ENCODE measurements at regions not wholly inside any gene's neighbourhood (a gene's known extent, or its start where the extent isn't known, plus 50 kb on each side); places are given as distances from the start of the nearest gene placed in this dataset.

DNA sequence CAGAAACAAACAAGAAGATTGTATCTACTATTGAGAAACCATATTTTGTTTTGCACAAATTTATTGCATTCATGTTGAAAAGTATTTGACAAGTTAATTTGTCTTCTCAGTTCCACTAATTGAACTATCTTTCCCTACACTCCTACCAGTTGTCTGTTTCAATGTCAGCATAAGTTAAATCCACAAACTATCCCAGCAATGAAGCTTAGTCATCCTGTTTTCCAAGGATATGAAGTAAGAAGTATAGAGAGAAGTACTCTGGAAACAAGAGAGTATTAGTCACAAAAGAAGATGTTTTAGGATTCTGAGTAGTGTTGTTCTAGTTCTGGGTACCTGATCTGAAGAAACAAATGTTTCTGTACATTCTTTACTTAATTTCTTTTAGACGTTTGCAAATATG lies 261.6 kb upstream of the ZNF804A start:
- TF ChIP-seq POLR2A (IDR thresholded peaks at IDR 0.05; ENCODE audit: low read depth, low read length) (no peak), JUN (IDR thresholded peaks at IDR 0.05; ENCODE audit: borderline replicate concordance, insufficient read depth, insufficient read length, low read depth) (no peak), MYC (IDR thresholded peaks at IDR 0.05; ENCODE audit: low read depth, low read length) (no peak), EZH2 (IDR thresholded peaks at IDR 0.05; ENCODE audit: borderline replicate concordance, low read depth, low read length, severe bottlenecking) (no peak), POLR2AphosphoS5 (IDR thresholded peaks at IDR 0.05; ENCODE audit: insufficient read depth, low read depth, low read length) (no peak), FOS (IDR thresholded peaks at IDR 0.05; ENCODE audit: borderline replicate concordance, insufficient read depth, low read length) (peak; percentile 39)
- TF ChIP-seq, protein P1, sequence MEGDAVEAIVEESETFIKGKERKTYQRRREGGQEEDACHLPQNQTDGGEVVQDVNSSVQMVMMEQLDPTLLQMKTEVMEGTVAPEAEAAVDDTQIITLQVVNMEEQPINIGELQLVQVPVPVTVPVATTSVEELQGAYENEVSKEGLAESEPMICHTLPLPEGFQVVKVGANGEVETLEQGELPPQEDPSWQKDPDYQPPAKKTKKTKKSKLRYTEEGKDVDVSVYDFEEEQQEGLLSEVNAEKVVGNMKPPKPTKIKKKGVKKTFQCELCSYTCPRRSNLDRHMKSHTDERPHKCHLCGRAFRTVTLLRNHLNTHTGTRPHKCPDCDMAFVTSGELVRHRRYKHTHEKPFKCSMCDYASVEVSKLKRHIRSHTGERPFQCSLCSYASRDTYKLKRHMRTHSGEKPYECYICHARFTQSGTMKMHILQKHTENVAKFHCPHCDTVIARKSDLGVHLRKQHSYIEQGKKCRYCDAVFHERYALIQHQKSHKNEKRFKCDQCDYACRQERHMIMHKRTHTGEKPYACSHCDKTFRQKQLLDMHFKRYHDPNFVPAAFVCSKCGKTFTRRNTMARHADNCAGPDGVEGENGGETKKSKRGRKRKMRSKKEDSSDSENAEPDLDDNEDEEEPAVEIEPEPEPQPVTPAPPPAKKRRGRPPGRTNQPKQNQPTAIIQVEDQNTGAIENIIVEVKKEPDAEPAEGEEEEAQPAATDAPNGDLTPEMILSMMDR (IDR thresholded peaks at IDR 0.05; ENCODE audit: extremely low read depth in 1 of 2, insufficient read depth in 1 of 2, low read depth in 1 of 2, low read length in 2 of 2) = no peak
- TF ChIP-seq, protein P2, sequence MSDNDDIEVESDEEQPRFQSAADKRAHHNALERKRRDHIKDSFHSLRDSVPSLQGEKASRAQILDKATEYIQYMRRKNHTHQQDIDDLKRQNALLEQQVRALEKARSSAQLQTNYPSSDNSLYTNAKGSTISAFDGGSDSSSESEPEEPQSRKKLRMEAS (IDR thresholded peaks at IDR 0.05; ENCODE audit: insufficient read depth, insufficient read length) = no peak

All from endothelial cell of umbilical vein (primary cell).